Dermis blood vessel endothelial cell (primary cell): ENCODE measurements at regions not wholly inside any gene's neighbourhood (a gene's known extent, or its start where the extent isn't known, plus 50 kb on each side); places are given as distances from the start of the nearest gene placed in this dataset.

Experiments used
- DNase-seq: peaks from one replicate; pipeline ENCODE4 v3.0.0; 2010

DNA sequence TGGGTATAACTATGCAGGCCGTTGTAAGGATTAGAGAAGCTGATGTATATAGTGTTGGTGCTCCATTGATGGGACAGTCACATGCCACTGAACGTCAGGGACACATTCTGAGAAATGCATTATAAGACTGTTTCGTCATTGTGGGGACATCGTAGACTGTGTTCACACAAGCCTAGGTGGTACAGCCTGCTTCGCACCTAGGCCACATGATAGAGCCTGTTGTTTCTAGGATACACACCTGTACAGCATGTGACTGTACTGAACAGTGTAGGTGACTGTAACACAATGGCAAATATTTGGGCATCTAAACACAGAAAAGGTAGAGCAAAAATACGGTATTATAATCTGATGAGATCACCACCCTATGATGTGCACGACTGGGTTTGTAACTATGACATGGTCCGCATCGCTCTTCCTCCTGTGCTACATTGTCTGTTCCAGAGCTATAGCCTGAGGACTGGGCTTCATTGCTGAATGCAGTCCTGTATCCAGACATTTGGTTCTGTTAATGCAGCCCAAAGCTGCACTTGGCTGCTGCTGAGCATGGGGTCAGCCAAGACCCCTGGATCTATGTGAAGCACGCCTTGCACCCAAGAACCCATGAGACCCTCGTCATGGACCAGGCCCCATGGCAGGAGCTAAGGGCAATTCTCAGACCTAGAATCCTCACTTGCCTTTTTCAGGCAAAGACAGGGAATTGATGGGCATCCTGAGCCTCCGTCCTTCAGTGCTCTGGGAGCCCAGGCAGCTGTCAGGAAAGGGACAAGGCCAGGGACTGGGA lies 51.1 kb upstream of the THY1 start:
- no peak for DNase-seq

DNA sequence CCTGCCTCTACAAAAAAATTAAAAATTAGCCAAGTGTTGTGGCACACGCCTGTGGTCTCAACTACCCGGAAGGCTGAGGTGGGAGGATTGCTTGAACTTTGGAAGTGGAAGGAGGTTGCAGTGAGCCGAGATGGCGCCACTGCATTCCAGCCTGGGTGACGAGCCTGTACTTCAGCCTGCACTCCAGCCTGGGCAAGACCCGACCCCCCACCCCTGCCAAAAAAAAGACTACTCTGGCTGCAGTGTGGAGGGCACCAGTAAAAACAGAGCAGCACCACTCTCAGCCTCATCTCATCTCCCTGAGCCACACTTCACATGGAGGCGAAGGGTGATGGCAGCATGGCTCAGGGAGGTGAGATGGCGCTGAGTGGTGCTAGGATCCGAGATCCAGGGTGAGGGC lies 50.3 kb upstream of the THY1 start:
- no peak for DNase-seq

DNA sequence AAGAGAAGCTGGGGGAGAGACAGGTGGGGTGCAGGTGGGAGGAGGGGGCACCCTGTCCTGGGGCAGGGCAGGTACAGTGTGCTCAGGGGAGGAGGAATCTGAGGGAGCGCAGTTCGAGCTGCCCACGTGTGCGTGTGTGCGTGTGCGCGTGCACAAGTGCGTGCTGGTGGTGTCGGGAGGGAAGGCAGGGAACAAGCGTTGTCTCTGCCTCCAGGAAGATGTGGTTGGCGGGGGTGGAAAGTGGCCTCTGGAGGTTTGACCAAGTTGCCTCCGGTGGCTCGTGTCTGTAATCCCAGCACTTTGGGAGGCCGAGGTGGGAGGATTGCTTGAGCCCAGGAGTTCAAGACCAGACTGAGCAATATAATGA lies 49.9 kb upstream of the THY1 start:
- no peak for DNase-seq
